GM21786 (cell line): ENCODE measurements at regions not wholly inside any gene's neighbourhood (a gene's known extent, or its start where the extent isn't known, plus 50 kb on each side); places are given as distances from the start of the nearest gene placed in this dataset.
"Not testable (repeated sequence)": the region's sequence is repeated elsewhere in the genome, so short reads cannot be mapped to it uniquely, and the experiment has no call there.

Experiments used
- ATAC-seq: cut with Tn5 transposase; IDR thresholded peaks from one replicate; pipeline ENCODE4 v1.9.1; 2021; ENCODE audit not compliant: unreplicated experiment

DNA sequence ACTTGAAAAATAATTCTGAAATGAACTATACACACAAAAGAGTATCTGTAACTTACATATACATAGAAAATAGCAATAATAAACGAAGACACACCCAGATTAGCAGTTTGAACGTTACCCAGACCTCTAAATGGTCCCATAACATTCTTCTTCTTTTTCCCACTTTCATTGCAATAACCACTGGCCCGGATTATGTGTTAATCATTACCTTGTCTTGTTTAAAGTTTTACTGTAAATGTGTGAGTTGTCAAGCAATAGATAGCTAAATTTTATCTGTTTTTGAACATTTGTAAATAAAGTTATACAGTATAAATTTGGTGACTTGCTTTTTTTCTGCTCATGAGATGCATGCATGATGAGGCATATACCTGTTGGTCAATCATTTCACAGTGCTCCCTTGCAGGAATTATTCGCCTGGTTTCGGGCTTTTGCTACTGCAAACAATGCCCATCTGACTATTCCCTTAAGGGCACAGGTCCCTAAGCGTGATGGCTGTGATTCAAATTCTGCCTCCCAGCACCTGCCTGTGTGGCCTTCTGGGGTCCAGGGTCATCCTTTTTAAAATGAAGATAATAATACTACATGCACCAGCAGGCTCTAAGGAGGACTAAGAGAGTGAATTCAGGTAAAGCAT lies 66.1 kb downstream of the GADD45G start:
- ATAC-seq, result no peak

DNA sequence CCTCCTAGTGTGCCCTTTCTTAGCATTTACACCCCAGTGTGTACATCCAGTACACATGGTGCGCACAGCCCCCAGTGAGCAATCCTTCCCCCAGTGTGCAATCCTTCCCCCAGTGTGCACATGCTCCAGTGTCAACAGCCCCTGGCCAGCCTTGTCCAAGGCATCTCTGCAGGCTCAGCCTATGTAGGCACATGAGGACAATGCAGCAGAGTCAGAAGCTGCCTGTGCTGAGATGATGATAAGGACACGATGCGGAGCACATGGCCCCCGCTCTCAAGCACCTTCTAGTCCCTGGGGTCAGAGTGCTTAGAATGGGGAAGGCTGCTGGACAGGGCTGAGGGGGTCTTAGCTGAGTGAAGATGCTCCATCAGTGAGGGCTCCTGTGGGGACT lies 69.8 kb downstream of the GADD45G start:
- no peak for ATAC-seq

DNA sequence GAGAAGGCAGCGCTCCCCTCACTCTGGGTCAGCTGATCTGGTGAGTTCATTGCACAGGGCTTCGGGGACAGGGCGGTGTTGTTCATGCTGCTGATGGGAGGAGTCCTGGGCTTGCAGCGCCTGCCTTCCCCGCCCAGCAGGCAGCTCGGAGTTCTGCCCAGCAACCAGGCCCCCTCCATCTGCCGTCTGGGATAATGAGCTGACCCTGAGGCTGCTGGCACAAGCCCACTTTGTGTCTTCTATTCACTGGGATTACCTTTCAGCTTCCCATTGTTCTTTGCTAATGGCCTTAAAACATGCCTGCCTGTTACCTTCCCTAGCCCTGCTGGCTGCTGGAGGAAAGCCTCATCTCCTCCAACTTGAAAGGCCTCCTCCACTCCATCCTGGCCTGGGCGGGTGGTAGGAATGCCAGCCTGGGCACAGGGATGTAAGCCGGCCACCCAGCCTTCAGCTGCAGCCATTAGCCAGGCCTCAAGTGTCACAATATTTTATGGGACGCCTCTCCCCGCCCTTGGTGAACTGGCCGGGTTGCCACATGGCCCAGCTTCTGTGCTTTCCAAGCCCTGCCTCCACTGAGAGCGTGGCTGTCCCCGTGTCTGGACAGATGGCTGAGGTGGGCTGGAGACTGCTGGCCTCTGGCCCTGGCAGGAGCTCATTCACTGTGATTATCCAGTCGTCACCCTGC lies 70.4 kb downstream of the GADD45G start:
- no peak for ATAC-seq

DNA sequence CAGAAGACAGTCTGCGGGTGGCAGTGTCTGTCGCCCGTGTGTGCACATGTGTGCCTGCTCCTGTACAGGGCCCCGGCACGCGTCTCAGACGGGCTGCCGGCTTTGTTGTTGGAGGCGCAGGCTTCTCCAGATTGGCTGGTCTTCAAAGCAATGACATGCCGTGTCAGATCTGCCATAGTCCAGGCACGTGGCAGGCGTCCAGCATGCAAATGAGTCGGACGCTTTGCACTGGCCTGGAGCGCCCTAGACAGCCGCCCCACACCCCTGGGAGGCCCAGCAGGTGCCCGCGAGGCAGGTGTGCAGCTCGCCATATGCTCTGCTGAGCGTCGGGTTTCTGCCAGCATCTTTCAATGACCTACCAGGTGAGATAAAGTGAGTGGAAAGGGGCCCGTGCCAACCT lies 71.5 kb downstream of the GADD45G start:
- no peak for ATAC-seq

DNA sequence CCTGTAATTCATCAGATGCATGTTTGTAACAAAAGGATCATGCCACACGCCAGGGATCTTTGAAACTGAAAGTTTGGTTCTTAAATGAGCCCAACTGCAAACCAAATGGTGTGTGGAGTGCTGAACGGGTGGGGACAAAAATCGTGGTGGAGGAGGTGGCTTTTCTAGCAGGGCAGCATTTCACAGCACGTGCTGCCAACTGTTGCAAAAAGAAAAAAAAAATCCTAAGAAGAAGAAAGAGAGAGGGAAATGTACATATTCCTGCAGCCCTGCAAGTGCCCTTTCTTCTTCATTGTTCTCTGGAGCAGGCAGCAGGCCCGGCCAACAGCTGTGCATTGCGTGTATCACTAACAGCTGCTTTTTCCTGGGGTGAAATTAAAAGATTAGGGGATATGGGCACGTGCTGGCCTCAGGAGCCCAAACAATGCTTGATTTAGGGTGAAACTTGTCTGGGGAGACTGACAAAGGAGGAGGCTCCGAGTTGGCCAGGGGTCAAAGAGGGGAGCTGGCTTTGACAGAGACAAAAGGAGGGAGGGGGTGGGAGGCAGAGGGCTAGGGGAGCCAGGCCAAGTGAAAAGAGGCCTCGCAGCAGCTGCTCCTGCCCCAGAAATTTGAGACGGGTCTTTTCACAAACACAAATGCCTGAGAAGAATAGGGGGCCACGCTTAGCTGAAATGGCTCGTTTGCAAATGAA lies 73.0 kb downstream of the GADD45G start:
- no peak for ATAC-seq

DNA sequence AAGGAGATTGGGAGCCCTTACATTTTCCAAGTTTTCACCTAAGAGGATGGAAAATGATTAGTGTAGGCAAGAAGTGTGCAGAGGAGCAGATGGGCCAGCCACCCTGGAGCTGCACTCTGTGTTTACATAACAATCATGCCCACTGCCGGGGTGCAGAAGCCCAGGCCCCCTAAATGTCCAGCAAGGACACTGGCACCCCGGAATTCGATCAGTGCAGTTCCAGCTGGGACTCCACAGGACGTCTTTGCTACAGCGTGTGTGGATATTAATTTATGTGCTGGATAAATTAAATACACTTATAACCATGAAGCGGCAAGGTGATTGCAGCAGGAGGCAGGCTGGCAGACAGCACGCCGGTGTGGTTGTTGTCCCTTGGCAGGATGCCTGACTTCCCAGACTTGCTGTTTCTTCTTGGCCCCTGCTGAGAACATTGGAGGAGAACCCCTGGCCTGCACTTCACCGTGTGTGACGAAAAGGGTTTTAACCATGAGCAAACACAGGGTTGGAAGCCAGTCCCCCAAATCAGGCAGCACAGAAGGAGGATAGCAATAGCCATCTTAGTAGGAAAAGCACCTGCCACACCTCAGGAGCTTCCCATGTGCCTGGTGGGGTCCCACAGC lies 73.7 kb downstream of the GADD45G start:
- no peak for ATAC-seq

DNA sequence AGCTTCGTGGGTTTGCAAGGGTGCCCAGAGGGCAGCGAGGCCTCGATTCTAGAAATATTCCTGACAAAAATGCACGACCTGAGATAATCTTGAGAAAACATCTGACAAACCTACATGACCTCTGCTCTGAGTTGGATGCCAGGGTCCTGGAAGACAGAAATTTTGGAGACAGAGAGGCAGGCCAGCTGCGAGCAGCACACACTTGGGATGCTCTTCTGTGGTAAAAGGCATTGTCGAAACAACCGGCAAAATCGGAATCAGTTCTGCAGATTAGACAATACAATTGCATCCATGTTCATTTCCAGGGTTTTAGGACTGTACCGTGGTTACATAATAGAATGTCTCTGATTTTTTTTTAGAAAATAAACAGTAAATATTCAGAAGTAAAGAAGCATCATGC lies 74.2 kb downstream of the GADD45G start:
- ATAC-seq, result no peak

DNA sequence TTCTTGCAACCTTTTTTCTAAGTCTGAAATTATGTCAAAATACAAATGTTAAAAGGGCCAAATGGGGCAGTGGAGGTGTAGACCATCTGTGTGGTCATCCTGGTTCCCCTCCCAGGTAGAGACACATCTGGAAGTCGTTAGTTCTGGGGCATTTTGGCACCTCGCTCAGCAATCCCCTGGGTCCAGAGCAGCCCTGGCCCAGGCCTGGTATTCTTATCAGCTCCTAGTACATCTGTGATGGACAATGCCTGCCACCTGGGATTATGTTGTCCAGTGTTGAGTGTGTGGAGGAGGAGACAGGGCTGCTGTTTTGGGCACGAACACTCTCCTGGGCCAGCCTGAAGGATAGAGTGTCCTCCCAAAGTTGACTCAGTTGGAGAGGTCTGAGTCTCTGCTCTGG lies 74.8 kb downstream of the GADD45G start:
- no peak for ATAC-seq

DNA sequence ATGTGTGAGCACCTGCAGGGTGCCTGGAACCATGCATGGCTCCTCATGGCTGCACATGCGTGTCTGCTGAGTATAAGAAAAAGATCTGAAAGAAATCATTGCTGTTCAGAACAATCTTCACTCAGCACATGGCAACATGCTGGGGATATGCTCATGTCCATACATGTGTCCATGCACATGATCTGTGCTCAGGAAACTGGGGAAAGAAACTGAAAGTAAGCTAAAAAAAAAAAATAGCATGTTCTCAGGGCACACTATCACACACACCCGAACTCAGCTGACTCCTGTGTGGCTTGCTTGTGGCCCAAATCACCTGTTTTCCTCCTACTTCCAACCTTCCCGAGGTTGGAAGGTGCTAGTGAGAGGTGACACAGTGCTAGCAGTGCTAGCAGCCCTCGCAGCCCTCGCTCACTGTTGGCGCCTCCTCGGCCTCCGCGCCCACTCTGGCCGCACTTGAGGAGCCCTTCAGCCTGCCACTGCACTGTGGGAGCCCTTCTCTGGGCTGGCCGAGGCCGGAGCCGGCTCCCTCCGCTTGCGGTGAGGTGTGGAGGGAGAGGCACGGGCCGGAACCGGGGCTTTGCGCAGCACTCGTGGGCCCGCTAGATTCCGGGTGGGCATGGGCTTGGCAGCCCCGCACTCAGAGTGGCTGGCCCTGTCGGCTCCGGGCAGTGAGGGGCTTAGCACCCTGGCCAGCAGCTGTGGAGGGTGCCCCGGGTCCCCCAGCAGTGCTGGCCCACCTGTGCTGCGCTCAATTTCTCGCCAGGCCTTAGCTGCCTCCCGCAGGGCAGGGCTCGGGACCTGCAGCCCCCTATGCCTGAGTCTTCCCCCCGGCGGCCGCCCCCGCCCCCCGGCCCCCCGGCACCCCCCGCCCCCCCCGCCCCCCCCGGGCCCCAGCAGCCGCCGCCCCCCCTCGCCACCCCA lies 76.0 kb downstream of the GADD45G start:
- no peak for ATAC-seq

DNA sequence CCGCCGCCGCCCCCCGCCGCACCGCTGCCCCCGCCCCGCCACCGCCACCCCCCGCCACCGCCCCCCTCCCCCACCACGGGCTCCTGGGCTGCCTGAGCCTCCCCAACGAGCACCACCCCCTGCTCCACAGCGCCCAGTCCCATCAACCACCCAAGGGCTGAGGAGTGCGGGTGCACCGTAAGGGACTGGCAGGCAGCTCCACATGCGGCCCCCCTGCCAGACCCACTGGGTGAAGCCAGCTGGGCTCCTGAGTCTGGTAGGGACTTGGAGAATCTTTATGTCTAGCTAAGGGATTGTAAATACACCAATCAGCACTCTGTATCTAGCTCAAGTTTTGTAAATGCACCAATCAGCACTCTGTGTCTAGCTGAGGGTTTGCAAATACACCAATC lies 76.7 kb downstream of the GADD45G start:
- not testable (repeated sequence) for ATAC-seq

DNA sequence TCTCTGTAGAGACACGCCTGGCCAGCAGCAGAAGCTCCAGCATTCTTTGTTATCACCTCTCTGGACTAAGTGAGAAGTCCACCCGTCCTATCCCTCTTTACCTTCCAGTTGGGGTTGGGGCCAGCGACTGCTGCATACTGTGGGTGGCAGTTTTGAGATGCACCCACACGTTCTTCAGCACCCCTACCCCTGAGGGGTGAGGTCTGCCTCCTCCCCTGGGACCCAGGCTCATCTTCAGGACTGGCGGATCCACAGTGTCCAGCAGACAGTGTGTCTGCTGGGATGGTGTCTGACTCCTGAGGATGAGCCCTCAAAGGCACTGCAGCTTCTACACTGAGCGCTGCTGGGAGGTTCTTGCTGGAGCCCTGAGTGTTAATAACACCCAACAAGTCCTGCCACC lies 78.8 kb downstream of the GADD45G start:
- no peak for ATAC-seq

DNA sequence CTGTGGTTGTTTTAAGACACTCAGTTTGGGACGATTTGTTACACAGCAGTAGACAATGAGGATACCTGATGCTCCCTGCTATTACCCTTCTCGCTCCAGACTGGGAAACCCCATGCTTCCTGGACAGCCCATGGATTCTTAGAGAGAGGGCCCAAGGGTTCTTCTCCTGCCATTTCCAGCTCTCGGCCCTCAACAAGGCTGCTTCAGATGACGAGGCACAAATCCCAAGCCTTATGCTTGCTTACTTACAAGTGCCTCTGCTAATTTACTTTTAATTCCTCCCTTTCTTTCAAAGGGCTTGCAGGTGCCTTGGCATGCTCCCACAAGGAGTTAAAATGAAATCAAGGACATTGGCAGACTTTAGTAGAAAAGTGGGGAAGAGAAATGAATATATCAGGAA lies 79.4 kb downstream of the GADD45G start:
- ATAC-seq, result no peak

DNA sequence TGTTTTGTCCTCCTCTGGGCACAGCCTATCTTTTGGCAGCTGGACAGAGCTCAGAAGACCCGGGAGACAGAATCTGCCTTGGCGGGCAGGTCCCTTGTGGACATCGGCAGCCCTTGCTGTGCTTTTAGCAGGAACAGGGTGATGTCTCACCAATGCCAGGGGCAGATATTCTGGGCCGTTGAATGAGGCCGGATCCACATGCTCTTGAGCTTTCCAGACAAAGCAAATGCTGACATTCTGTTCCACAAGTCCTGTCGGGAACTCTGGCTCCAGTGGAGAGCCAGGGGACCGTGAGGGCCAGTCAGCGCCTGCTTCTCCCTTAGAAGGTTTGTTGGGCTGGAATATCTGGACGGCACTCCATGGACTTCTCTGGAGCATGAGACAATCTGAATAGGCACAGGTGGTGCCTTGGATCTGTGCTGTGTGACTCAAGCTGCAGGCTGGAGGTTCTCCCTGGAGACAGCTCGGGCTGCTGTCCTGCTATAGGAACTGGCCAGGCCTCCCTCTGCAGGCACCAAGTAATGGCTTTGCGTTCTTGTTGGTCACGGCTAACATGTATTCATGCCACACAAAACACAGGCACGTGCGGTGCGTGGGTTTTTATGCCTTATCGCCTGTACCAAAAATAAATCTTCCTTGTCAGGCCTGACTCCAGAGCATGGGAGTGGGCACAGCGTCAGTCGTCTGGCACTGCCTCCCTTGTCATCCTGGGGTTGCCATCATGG lies 80.3 kb downstream of the GADD45G start:
- no peak for ATAC-seq

DNA sequence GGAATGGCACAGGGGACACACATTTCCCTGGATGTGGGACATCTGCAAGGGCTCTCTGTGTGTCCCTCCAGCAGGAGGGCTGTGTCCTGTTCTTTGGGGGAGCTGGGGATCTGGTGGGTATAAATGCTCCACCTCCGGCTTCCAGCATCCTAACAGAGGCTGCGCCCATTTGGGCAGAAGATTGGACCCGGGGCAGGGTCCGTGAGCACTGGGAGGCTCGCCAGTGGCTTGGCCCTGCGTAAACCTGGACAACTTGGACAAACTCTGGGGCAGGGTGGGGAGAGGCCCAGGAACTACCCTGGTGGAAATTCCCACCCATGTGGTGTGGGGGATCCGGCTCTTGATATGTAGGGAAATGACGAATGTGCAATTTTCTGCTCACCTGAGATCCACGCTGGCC lies 80.9 kb downstream of the GADD45G start:
- no peak for ATAC-seq

DNA sequence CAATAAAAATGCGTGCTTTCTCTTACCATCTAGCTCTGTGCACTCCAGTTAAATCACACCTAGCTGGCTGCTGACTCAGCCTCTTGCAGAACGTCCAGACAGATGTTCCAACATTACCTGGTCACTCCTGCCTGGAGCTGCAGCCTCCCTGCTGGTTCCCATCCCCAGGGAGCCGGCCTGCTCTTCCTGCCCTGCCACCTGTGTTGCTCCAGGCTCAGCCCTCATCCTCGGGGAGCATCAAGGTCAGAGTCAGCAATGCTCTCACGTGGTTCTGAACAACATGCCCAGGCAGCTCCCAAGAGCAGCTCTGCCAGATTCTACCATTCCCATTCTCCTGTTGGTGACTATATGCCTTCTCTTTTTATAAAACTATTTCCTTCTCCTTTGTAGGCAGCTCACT lies 81.3 kb downstream of the GADD45G start:
- no peak for ATAC-seq

DNA sequence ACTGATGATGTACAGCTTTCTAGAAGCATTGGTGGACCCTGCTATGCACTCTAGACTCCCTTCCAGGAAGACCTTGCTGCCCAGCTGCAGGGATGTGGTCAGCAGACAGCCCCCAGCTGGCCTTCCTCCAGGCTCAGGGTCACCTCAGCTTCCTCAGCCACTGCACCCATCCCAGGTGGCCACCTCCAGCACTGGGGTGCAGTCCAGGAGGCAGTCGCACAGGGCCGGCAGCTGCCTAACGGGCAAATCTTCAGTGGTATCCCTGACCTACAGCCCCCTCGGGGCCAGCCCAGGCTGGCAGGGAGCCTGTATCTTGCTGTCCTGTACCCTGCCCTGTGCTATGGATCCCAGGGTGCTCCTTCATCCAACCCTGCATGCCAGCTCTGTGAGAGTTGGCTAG lies 81.8 kb downstream of the GADD45G start:
- ATAC-seq, result no peak

DNA sequence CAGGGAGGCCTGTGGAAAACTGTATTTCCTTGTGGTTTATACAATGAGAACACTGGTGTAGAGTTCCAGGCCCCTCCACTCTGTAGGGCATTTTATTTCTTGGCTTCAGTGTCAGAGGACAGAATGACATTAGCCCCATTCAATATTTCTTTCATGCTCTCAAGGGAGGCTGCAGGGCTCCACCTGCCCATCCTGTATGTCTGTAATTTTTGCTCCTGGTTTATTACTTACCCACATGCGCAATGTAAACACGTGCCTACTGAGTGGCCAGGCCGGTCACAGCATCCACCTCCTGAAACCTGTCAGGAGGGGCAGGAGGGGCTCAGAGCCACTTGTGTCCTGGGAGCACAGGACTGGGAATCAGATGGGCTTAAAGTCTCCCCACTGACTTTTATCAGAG lies 82.4 kb downstream of the GADD45G start:
- ATAC-seq, result no peak

DNA sequence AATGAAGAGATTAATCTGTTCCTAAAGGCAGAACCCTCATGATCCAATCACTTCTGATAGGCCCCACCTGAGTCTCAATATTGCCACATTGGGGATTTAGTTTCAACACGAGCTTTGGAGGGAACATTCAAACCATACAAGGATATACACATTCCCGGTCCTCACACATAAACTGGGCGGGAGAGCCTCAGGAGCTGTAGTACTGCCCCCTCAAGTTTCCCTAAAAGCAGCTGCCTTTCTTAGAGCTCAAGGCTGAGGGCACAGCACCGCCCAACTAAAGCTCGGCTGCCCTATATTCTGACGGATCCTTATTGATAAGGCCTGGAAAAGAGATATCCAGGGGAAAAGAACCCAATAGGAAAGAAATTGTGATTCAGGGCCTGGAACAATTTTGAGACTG lies 83.0 kb downstream of the GADD45G start:
- ATAC-seq, result no peak

DNA sequence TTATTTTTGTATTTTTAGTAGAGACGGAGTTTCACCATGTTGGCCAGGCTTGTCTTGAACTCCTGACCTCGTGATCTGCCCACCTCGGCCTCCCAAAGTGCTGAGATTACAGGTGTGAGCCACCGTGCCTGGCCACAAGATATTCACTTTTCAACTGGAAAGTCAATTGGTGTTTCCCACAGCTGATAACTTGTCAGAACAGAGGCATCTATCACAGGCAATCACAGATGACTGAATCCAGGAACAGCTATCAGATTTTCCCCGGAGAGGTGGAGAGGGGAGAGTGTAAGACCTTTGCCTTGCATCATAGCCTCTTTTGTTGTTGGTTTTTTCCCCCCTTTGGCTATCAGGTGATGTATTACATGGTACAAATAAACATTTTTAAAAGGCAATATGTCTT lies 84.5 kb downstream of the GADD45G start:
- not testable (repeated sequence) for ATAC-seq

DNA sequence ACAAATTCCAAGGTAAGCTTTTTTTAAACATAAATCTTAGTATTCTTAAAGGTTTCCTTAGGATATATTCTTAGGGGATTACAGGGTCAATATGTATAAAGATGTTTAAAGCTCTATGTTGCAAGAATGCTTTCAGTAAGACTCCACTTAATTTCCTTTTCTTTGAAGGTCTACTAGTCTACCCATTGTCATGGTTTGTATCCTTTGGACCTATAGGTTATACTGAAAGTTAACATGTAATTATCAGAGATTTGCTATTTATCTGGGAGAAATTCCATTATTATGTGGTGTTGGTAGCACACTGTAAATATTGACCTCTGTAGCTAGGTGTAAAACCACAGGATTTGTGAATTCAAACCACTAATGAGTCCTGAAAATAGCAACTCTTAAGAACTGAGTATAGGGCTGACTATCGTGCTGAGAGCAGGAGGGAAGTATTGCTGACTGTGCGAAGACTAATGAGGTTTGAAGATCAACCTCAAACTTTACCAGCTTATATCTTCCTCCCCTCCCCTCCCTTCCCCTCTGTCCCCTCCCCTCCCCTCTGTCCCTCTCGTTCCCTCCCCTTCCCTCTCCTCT lies 85.6 kb downstream of the GADD45G start:
- peak; percentile 87 for ATAC-seq
